ENCODE measurements at regions not wholly inside any gene's neighbourhood (a gene's known extent, or its start where the extent isn't known, plus 50 kb on each side); places are given as distances from the start of the nearest gene placed in this dataset.

- TF ChIP-seq CTCF (IDR thresholded peaks at IDR 0.05; ENCODE audit: insufficient read depth, low read length, poor library complexity, severe bottlenecking): no peak
- TF ChIP-seq EZH2phosphoT487 (conservative IDR thresholded peaks at IDR 0.05; ENCODE audit: low read length): no peak
Observed at GRCh38 chr6:41462033-41462432, 84.1 kb upstream of the FOXP4 start.
